GM20000 (cell line): ENCODE measurements at regions not wholly inside any gene's neighbourhood (a gene's known extent, or its start where the extent isn't known, plus 50 kb on each side); places are given as distances from the start of the nearest gene placed in this dataset.
A peak's percentile ranks its signal among the peaks of the same experiment; 100 is the strongest.

Source experiments
- DNase-seq: peaks from one replicate; pipeline ENCODE4 v3.0.0; 2012; ENCODE audit warnings: low spot score
- CTCF ChIP-seq: IDR thresholded peaks from 2 replicates; pipeline ENCODE4 v1.5.1; 2012; ENCODE audit warnings: mild to moderate bottlenecking, control low read depth; ENCODE audit errors: extremely low read depth, missing control alignments

- DNase-seq: peak; percentile 33
- TF ChIP-seq CTCF: no peak
These were observed 53.1 kb upstream of the C7orf33 start for GRCh38 chr7:148537435-148537834.

GRCh38 chr7:148540041-148540738 lies 50.4 kb upstream of the C7orf33 start:
- no peak for DNase-seq
- TF ChIP-seq CTCF: no peak
